GM23338 (cell line): ENCODE measurements at regions not wholly inside any gene's neighbourhood (a gene's known extent, or its start where the extent isn't known, plus 50 kb on each side); places are given as distances from the start of the nearest gene placed in this dataset.

Source experiments
- ATAC-seq: fragments of 200-7000 bp; cut with Tn5 transposase; 3 replicates; pipeline ENCODE4 v1.9.1; 2020
- DNase-seq: peaks from one replicate; pipeline ENCODE4 v3.0.0-alpha.2; 2015; ENCODE audit warnings: low spot score
- H2AFZ ChIP-seq: fragments of 200-600 bp; sonication (generic); 2 replicates; pipeline ENCODE4 v1.8.0; 2016; ENCODE audit warnings: antibody characterized with exemption, mild to moderate bottlenecking, moderate library complexity
- H3F3A ChIP-seq: fragments of 200-600 bp; sonication (generic); replicated peaks from 2 replicates; pipeline ENCODE4 v1.8.0; 2017; ENCODE audit warnings: antibody characterized with exemption, mixed run types, low read depth
- H3K27ac ChIP-seq: fragments of 200-600 bp; sonication (generic); 2 replicates; pipeline ENCODE4 v1.6.1; 2016; ENCODE audit warnings: low read depth
- H3K27me3 ChIP-seq: fragments of 200-600 bp; sonication (generic); 2 replicates; pipeline ENCODE4 v1.8.0; 2016; ENCODE audit warnings: mild to moderate bottlenecking, mixed run types, moderate library complexity; ENCODE audit not compliant: insufficient read depth
- H3K36me3 ChIP-seq: fragments of 200-600 bp; sonication (generic); 2 replicates; pipeline ENCODE4 v1.8.0; 2016; ENCODE audit warnings: mild to moderate bottlenecking; ENCODE audit not compliant: insufficient read depth
- H3K4me1 ChIP-seq: fragments of 200-600 bp; sonication (generic); 2 replicates; pipeline ENCODE4 v1.8.0; 2016; ENCODE audit warnings: mild to moderate bottlenecking, moderate library complexity; ENCODE audit not compliant: insufficient read depth
- H3K4me2 ChIP-seq: fragments of 200-600 bp; sonication (generic); 2 replicates; pipeline ENCODE4 v1.7.1; 2017; ENCODE audit warnings: mixed run types
- H3K4me3 ChIP-seq: fragments of 200-600 bp; sonication (generic); 2 replicates; pipeline ENCODE4 v1.6.1; 2016; ENCODE audit warnings: mixed run types
- H3K79me2 ChIP-seq: fragments of 200-600 bp; sonication (generic); replicated peaks from 2 replicates; pipeline ENCODE4 v1.8.0; 2017; ENCODE audit warnings: mild to moderate bottlenecking; ENCODE audit not compliant: insufficient read depth
- H3K9me2 ChIP-seq: fragments of 200-600 bp; sonication (generic); 2 replicates; pipeline ENCODE4 v1.8.0; 2017; ENCODE audit not compliant: insufficient read depth
- H4K20me1 ChIP-seq: fragments of 200-600 bp; sonication (generic); replicated peaks from 2 replicates; pipeline ENCODE4 v1.8.0; 2017; ENCODE audit warnings: mild to moderate bottlenecking; ENCODE audit not compliant: insufficient read depth
- H3K27ac Mint-ChIP-seq: 2 replicates; pipeline ENCODE4 v1.8.0; 2020; ENCODE audit warnings: inconsistent platforms, mild to moderate bottlenecking, moderate library complexity, mixed read lengths
- H3K27me3 Mint-ChIP-seq: 3 replicates; pipeline ENCODE4 v1.8.0; 2022; ENCODE audit warnings: low read depth, mild to moderate bottlenecking, moderate library complexity, mixed read lengths, inconsistent platforms; ENCODE audit not compliant: insufficient read depth, poor library complexity
- H3K36me3 Mint-ChIP-seq: 3 replicates; pipeline ENCODE4 v1.8.0; 2021; ENCODE audit warnings: low read depth, mild to moderate bottlenecking, inconsistent platforms, moderate library complexity, mixed read lengths
- H3K4me1 Mint-ChIP-seq: 3 replicates; pipeline ENCODE4 v1.8.0; 2020; ENCODE audit warnings: mild to moderate bottlenecking, inconsistent platforms, mixed read lengths
- H3K4me3 Mint-ChIP-seq: 3 replicates; pipeline ENCODE4 v1.8.0; 2021; ENCODE audit warnings: moderate library complexity, mild to moderate bottlenecking, inconsistent platforms, mixed read lengths
- H3K9me3 Mint-ChIP-seq: 3 replicates; pipeline ENCODE4 v1.8.0; 2020; ENCODE audit warnings: moderate library complexity, mild to moderate bottlenecking, inconsistent platforms, mixed read lengths
- CREB1 ChIP-seq: fragments of 250-450 bp; sonication (Bioruptor Pico); IDR thresholded peaks from 2 replicates; pipeline ENCODE4 v1.5.0; 2020; ENCODE audit warnings: low read depth, mild to moderate bottlenecking, moderate library complexity
- EZH2phosphoT487 ChIP-seq: fragments of 200-600 bp; sonication (generic); IDR thresholded peaks from one replicate; pipeline ENCODE4 v1.8.1; 2018; ENCODE audit warnings: antibody characterized with exemption; ENCODE audit not compliant: unreplicated experiment
- JUNB ChIP-seq: IDR thresholded peaks from one replicate; pipeline ENCODE4 v1.6.1; 2016; ENCODE audit warnings: antibody characterized with exemption; ENCODE audit not compliant: unreplicated experiment
- NANOG ChIP-seq: IDR thresholded peaks from 2 replicates; pipeline ENCODE4 v1.6.1; 2016; ENCODE audit warnings: antibody characterized with exemption, borderline replicate concordance
- POLR2AphosphoS5 ChIP-seq: IDR thresholded peaks from 2 replicates; pipeline ENCODE4 v1.6.1; 2016; ENCODE audit warnings: antibody characterized with exemption, low read depth
- STAT1 ChIP-seq: IDR thresholded peaks from one replicate; pipeline ENCODE4 v1.6.1; 2016; ENCODE audit warnings: antibody characterized with exemption; ENCODE audit not compliant: unreplicated experiment
- ZNF114 ChIP-seq: fragments of 250-450 bp; sonication (Bioruptor Pico); IDR thresholded peaks from 2 replicates; pipeline ENCODE4 v1.5.0; 2020; ENCODE audit warnings: mild to moderate bottlenecking, moderate library complexity
- ZNF331 ChIP-seq: fragments of 250-450 bp; sonication (Bioruptor Pico); IDR thresholded peaks from 2 replicates; pipeline ENCODE4 v1.5.0; 2020; ENCODE audit warnings: low read depth, mild to moderate bottlenecking, moderate library complexity
- TF ChIP-seq, protein P1 (sequence below): IDR thresholded peaks from one replicate; pipeline ENCODE4 v1.6.1; 2018; ENCODE audit warnings: antibody characterized with exemption; ENCODE audit not compliant: unreplicated experiment
- TF ChIP-seq, protein P2 (sequence below): fragments of 250-450 bp; sonication (Bioruptor Pico); IDR thresholded peaks from 2 replicates; pipeline ENCODE4 v1.5.0; 2020; ENCODE audit warnings: mild to moderate bottlenecking, moderate library complexity

DNA sequence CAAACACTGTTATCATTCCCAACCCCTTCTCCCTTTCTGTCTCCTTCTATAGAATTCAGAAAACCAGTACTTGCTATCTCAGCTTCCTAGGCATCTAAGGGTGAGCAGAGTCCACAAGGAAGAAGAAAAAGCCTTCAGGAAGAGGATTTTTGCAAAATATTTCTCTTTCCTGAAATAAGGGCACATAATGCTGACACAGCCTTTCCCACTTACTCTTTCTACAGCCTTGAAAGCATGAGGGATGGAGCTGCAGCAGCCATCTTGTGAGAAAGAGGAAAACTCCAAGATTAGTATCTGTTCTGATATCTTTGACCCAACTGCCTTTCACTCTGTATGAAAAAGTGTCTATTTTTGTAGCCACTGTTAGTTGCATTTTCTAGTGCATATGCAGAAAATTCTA lies 826.2 kb downstream of the KCNMA1 start (continued):
- TF ChIP-seq, protein P1, sequence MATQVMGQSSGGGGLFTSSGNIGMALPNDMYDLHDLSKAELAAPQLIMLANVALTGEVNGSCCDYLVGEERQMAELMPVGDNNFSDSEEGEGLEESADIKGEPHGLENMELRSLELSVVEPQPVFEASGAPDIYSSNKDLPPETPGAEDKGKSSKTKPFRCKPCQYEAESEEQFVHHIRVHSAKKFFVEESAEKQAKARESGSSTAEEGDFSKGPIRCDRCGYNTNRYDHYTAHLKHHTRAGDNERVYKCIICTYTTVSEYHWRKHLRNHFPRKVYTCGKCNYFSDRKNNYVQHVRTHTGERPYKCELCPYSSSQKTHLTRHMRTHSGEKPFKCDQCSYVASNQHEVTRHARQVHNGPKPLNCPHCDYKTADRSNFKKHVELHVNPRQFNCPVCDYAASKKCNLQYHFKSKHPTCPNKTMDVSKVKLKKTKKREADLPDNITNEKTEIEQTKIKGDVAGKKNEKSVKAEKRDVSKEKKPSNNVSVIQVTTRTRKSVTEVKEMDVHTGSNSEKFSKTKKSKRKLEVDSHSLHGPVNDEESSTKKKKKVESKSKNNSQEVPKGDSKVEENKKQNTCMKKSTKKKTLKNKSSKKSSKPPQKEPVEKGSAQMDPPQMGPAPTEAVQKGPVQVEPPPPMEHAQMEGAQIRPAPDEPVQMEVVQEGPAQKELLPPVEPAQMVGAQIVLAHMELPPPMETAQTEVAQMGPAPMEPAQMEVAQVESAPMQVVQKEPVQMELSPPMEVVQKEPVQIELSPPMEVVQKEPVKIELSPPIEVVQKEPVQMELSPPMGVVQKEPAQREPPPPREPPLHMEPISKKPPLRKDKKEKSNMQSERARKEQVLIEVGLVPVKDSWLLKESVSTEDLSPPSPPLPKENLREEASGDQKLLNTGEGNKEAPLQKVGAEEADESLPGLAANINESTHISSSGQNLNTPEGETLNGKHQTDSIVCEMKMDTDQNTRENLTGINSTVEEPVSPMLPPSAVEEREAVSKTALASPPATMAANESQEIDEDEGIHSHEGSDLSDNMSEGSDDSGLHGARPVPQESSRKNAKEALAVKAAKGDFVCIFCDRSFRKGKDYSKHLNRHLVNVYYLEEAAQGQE: no peak
- no peak for TF ChIP-seq ZNF114 (CRISPR knock-in tag)

DNA sequence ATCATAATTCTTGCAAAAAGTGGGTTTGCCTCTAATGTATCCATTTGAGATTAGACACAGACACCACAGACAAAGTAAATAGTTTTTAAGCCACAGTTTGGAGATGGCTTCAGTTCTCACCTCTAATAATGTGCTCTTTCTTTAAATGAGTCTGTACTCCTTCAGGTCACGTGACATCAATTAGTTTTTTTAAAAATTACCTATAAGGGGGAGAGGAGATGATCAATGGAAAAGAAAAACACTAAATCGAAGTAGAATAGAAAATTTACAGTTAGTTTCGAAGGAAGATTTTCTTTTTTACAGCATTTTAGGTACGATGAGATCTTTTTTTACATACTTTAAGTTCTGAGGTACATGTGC lies 849.2 kb downstream of the KCNMA1 start:
- H3K27ac ChIP-seq: no peak overlapping the region
- Mint-ChIP-seq H3K4me3 (no peak overlapping the region), H3K9me3 (peaks cover 8% of the 10 kb centered on the region; the same call in 2 of the 3 replicates), H3K27me3 (peaks cover 2% of the 10 kb centered on the region), H3K36me3 (peaks cover 7% of the 10 kb centered on the region; the same call in 2 of the 3 replicates), H3K27ac (no peak overlapping the region), H3K4me1 (no peaks in the 10 kb centered on the region)
- H3K4me3 ChIP-seq: no peak overlapping the region
- H3K27me3 ChIP-seq: no peaks in the 10 kb centered on the region
- peaks cover 11% of the 10 kb centered on the region; the same call in 1 of the 2 replicates for H3K9me2 ChIP-seq
- DNase-seq (no peak), ATAC-seq (no peak)
- TF ChIP-seq ZNF114 (CRISPR knock-in tag) (no peak), EZH2phosphoT487 (no peak), STAT1 (no peak), ZNF331 (CRISPR knock-in tag) (no peak), JUNB (no peak), NANOG (no peak)
- no peaks in the 10 kb centered on the region for H3F3A ChIP-seq
- H3K4me1 ChIP-seq: no peaks in the 10 kb centered on the region
- no peaks in the 10 kb centered on the region for H3K79me2 ChIP-seq
- H4K20me1 ChIP-seq: no peaks in the 10 kb centered on the region
- no peaks in the 10 kb centered on the region for H3K36me3 ChIP-seq
- no peak overlapping the region for H3K4me2 ChIP-seq
- no peak overlapping the region for H2AFZ ChIP-seq

DNA sequence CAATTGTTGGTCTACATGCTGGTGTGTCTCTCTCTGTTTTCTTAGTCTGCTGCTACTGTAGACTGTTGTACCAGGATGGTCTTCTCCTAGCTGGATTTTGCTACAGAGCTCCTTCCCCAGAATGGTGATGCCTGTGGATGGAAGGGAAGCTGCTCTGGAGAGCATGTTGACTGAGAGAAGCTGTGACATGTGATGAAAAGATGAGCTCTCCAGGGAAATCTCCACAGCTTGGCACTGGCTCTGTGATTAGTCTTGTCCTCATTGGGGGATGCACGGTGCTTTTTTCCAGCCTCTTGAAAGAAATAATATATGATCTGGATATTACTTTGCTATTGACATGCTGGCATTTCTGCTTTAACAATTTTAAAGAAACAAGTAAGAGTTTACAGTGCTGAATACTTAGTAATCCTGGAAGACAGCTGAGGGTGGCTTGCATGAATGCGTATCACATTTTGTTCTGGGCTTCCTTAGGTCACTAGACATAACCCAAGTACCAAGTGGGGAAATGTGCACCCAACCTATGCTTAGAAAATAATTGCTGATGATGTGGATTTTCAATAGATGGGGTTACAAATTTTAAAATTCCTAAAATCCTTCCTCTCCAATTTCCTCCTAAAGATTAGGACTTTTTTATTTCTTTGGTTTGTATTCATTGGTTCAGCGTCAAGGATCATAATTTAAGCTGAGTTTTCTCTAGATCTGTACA lies 849.7 kb downstream of the KCNMA1 start:
- Mint-ChIP-seq H3K27ac (no peak overlapping the region), H3K4me1 (no peaks in the 10 kb centered on the region), H3K27me3 (peaks cover 2% of the 10 kb centered on the region)
- TF ChIP-seq CREB1 (CRISPR knock-in tag) (no peak), POLR2AphosphoS5 (no peak)
- TF ChIP-seq, protein P2, sequence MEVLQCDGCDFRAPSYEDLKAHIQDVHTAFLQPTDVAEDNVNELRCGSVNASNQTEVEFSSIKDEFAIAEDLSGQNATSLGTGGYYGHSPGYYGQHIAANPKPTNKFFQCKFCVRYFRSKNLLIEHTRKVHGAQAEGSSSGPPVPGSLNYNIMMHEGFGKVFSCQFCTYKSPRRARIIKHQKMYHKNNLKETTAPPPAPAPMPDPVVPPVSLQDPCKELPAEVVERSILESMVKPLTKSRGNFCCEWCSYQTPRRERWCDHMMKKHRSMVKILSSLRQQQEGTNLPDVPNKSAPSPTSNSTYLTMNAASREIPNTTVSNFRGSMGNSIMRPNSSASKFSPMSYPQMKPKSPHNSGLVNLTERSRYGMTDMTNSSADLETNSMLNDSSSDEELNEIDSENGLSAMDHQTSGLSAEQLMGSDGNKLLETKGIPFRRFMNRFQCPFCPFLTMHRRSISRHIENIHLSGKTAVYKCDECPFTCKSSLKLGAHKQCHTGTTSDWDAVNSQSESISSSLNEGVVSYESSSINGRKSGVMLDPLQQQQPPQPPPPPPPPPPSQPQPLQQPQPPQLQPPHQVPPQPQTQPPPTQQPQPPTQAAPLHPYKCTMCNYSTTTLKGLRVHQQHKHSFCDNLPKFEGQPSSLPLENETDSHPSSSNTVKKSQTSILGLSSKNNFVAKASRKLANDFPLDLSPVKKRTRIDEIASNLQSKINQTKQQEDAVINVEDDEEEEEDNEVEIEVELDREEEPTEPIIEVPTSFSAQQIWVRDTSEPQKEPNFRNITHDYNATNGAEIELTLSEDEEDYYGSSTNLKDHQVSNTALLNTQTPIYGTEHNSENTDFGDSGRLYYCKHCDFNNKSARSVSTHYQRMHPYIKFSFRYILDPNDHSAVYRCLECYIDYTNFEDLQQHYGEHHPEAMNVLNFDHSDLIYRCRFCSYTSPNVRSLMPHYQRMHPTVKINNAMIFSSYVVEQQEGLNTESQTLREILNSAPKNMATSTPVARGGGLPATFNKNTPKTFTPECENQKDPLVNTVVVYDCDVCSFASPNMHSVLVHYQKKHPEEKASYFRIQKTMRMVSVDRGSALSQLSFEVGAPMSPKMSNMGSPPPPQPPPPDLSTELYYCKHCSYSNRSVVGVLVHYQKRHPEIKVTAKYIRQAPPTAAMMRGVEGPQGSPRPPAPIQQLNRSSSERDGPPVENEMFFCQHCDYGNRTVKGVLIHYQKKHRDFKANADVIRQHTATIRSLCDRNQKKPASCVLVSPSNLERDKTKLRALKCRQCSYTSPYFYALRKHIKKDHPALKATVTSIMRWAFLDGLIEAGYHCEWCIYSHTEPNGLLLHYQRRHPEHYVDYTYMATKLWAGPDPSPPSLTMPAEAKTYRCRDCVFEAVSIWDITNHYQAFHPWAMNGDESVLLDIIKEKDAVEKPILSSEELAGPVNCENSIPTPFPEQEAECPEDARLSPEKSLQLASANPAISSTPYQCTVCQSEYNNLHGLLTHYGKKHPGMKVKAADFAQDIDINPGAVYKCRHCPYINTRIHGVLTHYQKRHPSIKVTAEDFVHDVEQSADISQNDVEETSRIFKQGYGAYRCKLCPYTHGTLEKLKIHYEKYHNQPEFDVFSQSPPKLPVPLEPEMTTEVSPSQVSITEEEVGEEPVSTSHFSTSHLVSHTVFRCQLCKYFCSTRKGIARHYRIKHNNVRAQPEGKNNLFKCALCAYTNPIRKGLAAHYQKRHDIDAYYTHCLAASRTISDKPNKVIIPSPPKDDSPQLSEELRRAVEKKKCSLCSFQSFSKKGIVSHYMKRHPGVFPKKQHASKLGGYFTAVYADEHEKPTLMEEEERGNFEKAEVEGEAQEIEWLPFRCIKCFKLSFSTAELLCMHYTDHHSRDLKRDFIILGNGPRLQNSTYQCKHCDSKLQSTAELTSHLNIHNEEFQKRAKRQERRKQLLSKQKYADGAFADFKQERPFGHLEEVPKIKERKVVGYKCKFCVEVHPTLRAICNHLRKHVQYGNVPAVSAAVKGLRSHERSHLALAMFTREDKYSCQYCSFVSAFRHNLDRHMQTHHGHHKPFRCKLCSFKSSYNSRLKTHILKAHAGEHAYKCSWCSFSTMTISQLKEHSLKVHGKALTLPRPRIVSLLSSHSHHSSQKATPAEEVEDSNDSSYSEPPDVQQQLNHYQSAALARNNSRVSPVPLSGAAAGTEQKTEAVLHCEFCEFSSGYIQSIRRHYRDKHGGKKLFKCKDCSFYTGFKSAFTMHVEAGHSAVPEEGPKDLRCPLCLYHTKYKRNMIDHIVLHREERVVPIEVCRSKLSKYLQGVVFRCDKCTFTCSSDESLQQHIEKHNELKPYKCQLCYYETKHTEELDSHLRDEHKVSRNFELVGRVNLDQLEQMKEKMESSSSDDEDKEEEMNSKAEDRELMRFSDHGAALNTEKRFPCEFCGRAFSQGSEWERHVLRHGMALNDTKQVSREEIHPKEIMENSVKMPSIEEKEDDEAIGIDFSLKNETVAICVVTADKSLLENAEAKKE (CRISPR knock-in tag): no peak

More for the DNA sequence above, 849.7 kb downstream of the KCNMA1 start:
- DNase-seq (no peak), ATAC-seq (no peak)
- no peak overlapping the region for H3K27ac ChIP-seq
- H3K36me3 ChIP-seq: no peaks in the 10 kb centered on the region
- Mint-ChIP-seq H3K36me3 (peaks cover 8% of the 10 kb centered on the region; the same call in 2 of the 3 replicates), H3K9me3 (peaks cover 8% of the 10 kb centered on the region; the same call in 2 of the 3 replicates), H3K4me3 (no peak overlapping the region)
- no peaks in the 10 kb centered on the region for H3K79me2 ChIP-seq
- no peaks in the 10 kb centered on the region for H3K4me1 ChIP-seq
- no peak overlapping the region for H3K4me3 ChIP-seq
- H3K27me3 ChIP-seq: no peaks in the 10 kb centered on the region
- H3K4me2 ChIP-seq: no peak overlapping the region
- no peaks in the 10 kb centered on the region for H4K20me1 ChIP-seq
- no peak overlapping the region for H2AFZ ChIP-seq
- H3K9me2 ChIP-seq: peaks cover 11% of the 10 kb centered on the region; the same call in 1 of the 2 replicates
- no peaks in the 10 kb centered on the region for H3F3A ChIP-seq
